Peyer's patch (tissue), 4 donors: ENCODE measurements at regions not wholly inside any gene's neighbourhood (a gene's known extent, or its start where the extent isn't known, plus 50 kb on each side); places are given as distances from the start of the nearest gene placed in this dataset.

Experiments
- DNase-seq, 3 donors: peaks; one replicate each; pipeline ENCODE4 v3.0.0-alpha.2; 2017 to 2019
- H3K27ac ChIP-seq, 4 donors: fragments of 200-600 bp; sonication (generic); one replicate each; pipeline ENCODE4 v1.5.1; 2016 to 2019
- H3K27me3 ChIP-seq, 2 donors: fragments of 200-600 bp; sonication (generic); one replicate each; pipeline ENCODE4 v1.5.1; 2019
- H3K36me3 ChIP-seq, 3 donors: fragments of 200-600 bp; sonication (generic); one replicate each; pipeline ENCODE4 v1.5.1; 2016 to 2019
- H3K4me1 ChIP-seq, 4 donors: fragments of 200-600 bp; sonication (generic); one replicate each; pipeline ENCODE4 v1.5.1; 2016 to 2019
- H3K4me3 ChIP-seq, 4 donors: fragments of 200-600 bp; sonication (generic); 1 replicate in 3 of 4; 2 replicates in 1 of 4; pipeline ENCODE4 v1.5.1; 2016 to 2019; ENCODE audit warnings: mild to moderate bottlenecking in 1 of 4
- H3K9me3 ChIP-seq, 4 donors: fragments of 200-600 bp; sonication (generic); one replicate each; pipeline ENCODE4 v1.5.1; 2016 to 2019; ENCODE audit warnings: mild to moderate bottlenecking in 1 of 4
- POLR2A ChIP-seq, 2 donors: fragments of 450-650 bp; IDR thresholded peaks; one replicate each; pipeline ENCODE4 v1.5.1; 2017; ENCODE audit warnings: antibody characterized with exemption in 2 of 2, mild to moderate bottlenecking in 2 of 2, moderate library complexity in 2 of 2
- TF ChIP-seq, protein P1 (sequence below), 6 experiments: fragments of 450-650 bp in 4 of 6; fragments of 200-600 bp in 2 of 6; sonication (generic) in 1 of 6; IDR thresholded peaks; one replicate each; pipeline ENCODE4 v1.5.1; 2017 to 2019; ENCODE audit warnings: antibody characterized with exemption in 6 of 6, mild to moderate bottlenecking in 3 of 6, moderate library complexity in 1 of 6

DNA sequence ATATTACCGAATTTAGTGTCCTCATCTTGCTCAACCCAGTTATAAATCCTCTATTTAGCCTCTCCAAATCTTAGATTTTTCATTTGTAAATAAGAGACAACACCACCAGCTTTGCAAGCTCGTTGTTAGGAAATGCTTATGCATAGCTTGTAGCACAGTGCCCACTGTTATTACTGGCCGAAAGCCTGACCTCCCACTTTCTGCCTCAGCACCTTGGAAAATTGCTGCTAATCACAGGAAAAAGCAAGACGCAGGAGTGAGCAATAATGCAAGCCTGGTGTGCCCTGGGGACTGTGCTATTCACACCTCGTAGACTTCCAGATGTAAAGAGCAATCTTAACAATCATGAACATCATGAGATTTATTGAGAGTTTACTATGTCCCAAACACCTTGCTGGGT, 124.2 kb upstream of the ARL4C start:
- H3K27me3 ChIP-seq = no peaks in the 10 kb centered on the region
- H3K27ac ChIP-seq = no peak overlapping the region
- H3K4me3 ChIP-seq = no peak overlapping the region
- no peak for DNase-seq
- TF ChIP-seq, protein P1, sequence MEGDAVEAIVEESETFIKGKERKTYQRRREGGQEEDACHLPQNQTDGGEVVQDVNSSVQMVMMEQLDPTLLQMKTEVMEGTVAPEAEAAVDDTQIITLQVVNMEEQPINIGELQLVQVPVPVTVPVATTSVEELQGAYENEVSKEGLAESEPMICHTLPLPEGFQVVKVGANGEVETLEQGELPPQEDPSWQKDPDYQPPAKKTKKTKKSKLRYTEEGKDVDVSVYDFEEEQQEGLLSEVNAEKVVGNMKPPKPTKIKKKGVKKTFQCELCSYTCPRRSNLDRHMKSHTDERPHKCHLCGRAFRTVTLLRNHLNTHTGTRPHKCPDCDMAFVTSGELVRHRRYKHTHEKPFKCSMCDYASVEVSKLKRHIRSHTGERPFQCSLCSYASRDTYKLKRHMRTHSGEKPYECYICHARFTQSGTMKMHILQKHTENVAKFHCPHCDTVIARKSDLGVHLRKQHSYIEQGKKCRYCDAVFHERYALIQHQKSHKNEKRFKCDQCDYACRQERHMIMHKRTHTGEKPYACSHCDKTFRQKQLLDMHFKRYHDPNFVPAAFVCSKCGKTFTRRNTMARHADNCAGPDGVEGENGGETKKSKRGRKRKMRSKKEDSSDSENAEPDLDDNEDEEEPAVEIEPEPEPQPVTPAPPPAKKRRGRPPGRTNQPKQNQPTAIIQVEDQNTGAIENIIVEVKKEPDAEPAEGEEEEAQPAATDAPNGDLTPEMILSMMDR (IDR thresholded peaks at IDR 0.05) = no peak
- TF ChIP-seq POLR2A (IDR thresholded peaks at IDR 0.05) = no peak
- H3K36me3 ChIP-seq = no peaks in the 10 kb centered on the region
- H3K9me3 ChIP-seq = no peaks in the 10 kb centered on the region
- no peaks in the 10 kb centered on the region for H3K4me1 ChIP-seq

DNA sequence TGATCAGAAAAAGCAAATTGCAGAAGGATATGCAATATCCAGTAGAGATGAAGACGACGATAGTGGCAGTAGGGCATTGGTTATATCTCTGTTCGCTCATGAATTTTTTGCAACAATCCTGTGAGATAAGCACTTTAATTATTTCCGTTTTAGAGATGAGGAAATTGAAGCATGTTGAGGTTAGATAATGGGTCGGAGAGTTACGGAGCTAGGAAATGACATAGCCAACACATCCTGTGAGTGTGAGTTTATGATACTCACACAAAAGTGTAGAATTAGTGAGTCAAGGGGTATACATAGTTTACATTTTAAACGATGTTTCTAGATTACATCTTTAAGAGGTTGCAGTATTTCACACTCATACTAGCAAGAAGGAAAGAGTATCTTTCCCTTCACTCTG, 123.1 kb upstream of the ARL4C start:
- Histone ChIP-seq H3K27me3 (no peaks in the 10 kb centered on the region), H3K27ac (no peak overlapping the region), H3K36me3 (no peaks in the 10 kb centered on the region), H3K4me3 (no peak overlapping the region), H3K9me3 (no peaks in the 10 kb centered on the region), H3K4me1 (no peaks in the 10 kb centered on the region)
- TF ChIP-seq POLR2A (IDR thresholded peaks at IDR 0.05) = no peak
- TF ChIP-seq, protein P1 (IDR thresholded peaks at IDR 0.05) = no peak
- no peak for DNase-seq

DNA sequence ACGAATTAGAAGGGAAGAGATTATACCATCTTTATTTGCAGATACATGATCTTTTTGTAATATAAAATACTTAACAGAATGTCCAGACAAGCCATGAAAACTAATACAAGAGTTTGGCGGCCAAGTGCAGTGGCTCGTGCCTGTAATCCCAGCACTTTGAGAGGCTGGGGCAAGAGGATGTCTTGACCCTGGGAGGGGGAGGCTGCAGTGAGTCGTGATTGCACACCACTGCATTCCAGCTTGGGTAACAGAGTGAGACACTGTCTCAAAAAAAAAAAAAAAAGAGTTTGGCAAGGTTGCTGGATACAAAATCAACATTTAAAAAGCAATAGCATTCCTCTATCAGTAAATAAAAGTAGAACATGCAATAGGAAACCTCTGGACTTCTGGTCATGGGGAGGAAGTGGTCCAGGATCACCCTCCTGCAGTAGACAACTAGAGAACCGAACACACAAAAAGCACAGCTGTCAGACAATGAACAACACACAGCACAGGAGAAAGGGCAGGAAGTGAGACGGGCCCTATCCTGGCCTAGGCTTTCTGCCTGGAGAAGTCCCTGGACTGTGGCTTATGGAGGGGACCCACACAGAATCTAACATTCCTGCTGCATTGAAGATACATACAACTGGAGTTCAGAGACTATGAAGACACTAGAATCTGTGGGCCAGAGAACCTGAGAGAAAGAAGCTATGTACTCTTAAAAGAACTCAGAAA, 118.9 kb upstream of the ARL4C start:
- Histone ChIP-seq H3K4me1 (no peaks in the 10 kb centered on the region), H3K36me3 (no peaks in the 10 kb centered on the region), H3K27ac (no peak overlapping the region), H3K4me3 (no peak overlapping the region), H3K9me3 (no peaks in the 10 kb centered on the region), H3K27me3 (no peaks in the 10 kb centered on the region)
- DNase-seq = no peak
- no peak for TF ChIP-seq POLR2A (IDR thresholded peaks at IDR 0.05)

DNA sequence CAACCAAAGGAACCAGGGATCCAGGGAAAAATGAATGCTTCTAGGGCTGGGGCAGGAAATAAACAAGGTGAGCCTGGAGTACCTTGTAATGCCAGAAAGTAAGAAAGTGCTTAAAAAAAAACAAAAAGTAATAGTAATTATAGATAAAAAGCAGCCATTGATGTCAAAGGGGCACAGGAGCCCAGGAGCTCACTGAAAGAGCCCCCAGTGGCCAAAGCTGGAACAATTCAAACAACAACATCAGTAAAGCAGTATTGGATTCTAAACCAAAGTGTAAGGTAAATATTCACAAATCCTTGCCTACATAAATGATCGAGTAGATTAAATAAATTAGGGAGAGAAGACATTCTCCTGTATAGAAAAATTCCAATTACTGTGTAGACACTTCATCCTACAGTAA, 114.3 kb upstream of the ARL4C start:
- Histone ChIP-seq H3K36me3 (no peaks in the 10 kb centered on the region), H3K4me3 (no peak overlapping the region)
- DNase-seq = no peak

GRCh38 chr2:234608946-234609345, 112.1 kb upstream of the ARL4C start:
- no peak for TF ChIP-seq POLR2A (IDR thresholded peaks at IDR 0.05)
- Histone ChIP-seq H3K9me3 (no peaks in the 10 kb centered on the region), H3K4me3 (no peak overlapping the region), H3K36me3 (no peaks in the 10 kb centered on the region), H3K4me1 (no peaks in the 10 kb centered on the region), H3K27me3 (no peaks in the 10 kb centered on the region), H3K27ac (no peak overlapping the region)
- no peak for DNase-seq

More for the DNA sequence above, 114.3 kb upstream of the ARL4C start:
- TF ChIP-seq POLR2A (IDR thresholded peaks at IDR 0.05) = no peak
- TF ChIP-seq, protein P1 (IDR thresholded peaks at IDR 0.05) = peak in 2 of 6 experiments; percentile 3 to 17
- no peak overlapping the region for H3K27ac ChIP-seq
- H3K9me3 ChIP-seq = no peaks in the 10 kb centered on the region
- H3K27me3 ChIP-seq = no peaks in the 10 kb centered on the region
- no peaks in the 10 kb centered on the region for H3K4me1 ChIP-seq

- no peaks in the 10 kb centered on the region for H3K9me3 ChIP-seq
- no peaks in the 10 kb centered on the region for H3K27me3 ChIP-seq
- H3K36me3 ChIP-seq = no peaks in the 10 kb centered on the region
- TF ChIP-seq, protein P1 (IDR thresholded peaks at IDR 0.05) = no peak
- TF ChIP-seq POLR2A (IDR thresholded peaks at IDR 0.05) = no peak
- H3K27ac ChIP-seq = no peak overlapping the region
- DNase-seq = no peak
- H3K4me3 ChIP-seq = no peak overlapping the region
- H3K4me1 ChIP-seq = no peaks in the 10 kb centered on the region
Measured at GRCh38 chr2:234607691-234608090, 110.8 kb upstream of the ARL4C start.

- Histone ChIP-seq H3K36me3 (no peaks in the 10 kb centered on the region), H3K4me1 (no peaks in the 10 kb centered on the region), H3K4me3 (no peak overlapping the region), H3K27ac (no peak overlapping the region), H3K9me3 (no peaks in the 10 kb centered on the region), H3K27me3 (no peaks in the 10 kb centered on the region)
- no peak for DNase-seq
- no peak for TF ChIP-seq POLR2A (IDR thresholded peaks at IDR 0.05)
- TF ChIP-seq, protein P1 (IDR thresholded peaks at IDR 0.05) = no peak
Measured at GRCh38 chr2:234606896-234607295, 110.0 kb upstream of the ARL4C start.
